GM21381 (cell line): ENCODE measurements at regions not wholly inside any gene's neighbourhood (a gene's known extent, or its start where the extent isn't known, plus 50 kb on each side); places are given as distances from the start of the nearest gene placed in this dataset.

Source experiments
- ATAC-seq: cut with Tn5 transposase; IDR thresholded peaks from one replicate; pipeline ENCODE4 v1.9.1; 2021; ENCODE audit warnings: mild to moderate bottlenecking, moderate library complexity; ENCODE audit not compliant: unreplicated experiment

GRCh38 chr3:159852821-159853505 is 135.7 kb upstream of the IL12A start:
- ATAC-seq = no peak

DNA sequence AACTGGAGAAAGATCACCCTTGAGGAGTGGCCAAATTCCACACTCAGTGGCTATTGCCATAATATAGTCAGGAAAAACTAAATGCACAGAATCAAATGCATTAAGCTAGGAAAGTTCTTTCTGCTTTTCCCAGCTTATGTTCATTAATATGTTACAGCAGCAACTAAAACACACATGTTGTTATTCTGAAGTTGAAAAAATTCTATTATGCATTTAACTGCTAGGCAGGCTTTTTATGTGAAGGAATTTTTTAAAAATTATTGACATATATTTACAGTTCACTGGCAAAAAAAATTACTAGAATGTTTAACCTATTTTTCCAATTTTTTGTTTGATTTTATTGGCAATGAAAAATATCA is 135.2 kb upstream of the IL12A start:
- no peak for ATAC-seq

DNA sequence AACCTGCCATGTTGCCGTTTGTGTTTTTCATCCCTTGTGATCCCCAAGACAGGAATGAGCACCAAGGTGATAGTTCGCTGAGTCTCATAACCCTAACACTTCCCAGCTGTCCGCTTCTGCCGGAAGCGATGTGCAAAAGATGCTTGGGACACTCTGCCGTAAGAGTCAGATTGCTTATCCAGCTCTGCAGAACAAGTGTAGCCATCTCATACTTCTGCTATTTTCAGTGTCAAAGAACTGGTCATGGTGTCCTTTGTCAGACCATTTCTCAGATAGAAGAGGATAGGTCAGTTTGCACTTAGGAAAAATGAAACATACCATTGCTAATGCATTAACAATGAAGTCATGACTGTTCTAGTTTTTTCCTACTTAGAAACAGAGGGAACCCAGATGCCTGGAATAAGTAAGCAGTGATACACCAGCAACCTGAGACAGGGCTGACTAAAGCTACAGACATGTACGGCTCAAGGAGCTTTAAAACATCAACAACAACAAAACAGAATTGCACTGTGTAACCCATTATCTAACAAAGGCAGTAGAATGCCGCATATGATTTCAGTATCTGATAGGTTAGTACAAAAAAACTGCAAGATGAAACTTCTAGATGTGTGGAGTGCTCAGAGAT is 134.0 kb upstream of the IL12A start:
- no peak for ATAC-seq

- ATAC-seq = no peak
Measured at GRCh38 chr3:159855599-159856346, 132.9 kb upstream of the IL12A start.

GRCh38 chr3:159856590-159857104 is 132.0 kb upstream of the IL12A start:
- ATAC-seq = no peak

GRCh38 chr3:159857840-159858239 is 130.8 kb upstream of the IL12A start:
- ATAC-seq = no peak

DNA sequence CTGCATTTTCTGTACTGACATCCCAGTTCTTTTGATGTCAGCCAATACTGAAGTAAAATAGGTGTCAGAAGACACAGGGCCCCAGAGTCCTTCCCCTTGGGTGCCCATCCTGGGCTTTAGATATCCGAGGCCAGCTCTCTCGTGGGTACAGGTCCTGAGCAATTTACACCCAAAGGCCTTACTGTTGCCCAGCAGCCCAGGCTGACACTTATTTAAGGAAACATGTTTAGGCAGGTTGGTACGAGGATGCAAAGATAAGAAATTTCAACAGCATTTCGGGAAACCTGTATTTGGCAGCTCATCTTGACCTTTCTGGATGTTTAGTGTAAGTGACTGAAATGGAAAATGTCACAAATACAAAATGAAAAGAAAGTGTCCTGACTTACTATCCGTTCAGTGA is 130.0 kb upstream of the IL12A start:
- no peak for ATAC-seq

GRCh38 chr3:159859424-159859823 is 129.2 kb upstream of the IL12A start:
- ATAC-seq = no peak

- ATAC-seq = no peak
Measured at GRCh38 chr3:159859836-159860235, 128.8 kb upstream of the IL12A start.

DNA sequence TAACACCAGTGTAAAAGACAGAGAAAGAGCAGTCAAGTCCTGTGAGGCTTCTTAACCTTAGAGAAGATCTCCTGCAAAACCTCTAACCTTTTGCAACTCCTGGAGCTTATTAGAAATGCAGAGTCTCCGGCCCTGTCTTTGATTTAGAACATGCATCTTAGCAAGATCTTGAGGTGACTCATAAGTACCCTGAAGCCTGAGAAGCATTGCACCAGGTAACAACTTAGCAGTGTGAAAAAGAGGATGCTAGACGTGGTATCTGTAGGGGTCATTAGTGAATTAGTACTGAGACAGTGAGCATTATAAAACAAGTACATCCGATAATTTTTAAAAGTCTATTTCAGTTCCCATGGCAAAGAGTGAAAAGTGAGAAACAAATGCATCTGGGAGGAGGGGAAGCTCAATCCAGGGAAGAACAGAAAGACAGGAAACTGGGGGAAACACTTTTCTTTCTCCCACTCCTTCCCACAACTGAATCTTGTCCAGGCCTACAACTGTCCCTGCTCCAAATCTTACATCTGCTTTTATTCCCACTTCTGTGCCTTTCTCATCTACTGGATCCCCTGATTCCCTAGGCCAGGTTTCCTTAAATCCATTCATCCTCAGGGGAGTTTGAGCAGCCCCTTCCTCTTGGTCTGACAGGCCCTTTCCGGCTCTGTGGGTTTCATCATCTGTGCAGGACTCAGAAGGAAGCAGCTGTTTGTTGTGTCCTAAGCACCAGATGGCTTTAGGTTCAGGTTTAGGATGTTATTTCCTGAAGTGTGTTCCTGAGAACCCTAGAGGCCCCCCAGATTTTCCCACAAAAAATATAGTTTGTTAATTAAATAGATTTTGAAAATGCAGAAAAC is 128.1 kb upstream of the IL12A start:
- ATAC-seq = no peak

- ATAC-seq = peak; percentile 60
Measured at GRCh38 chr3:159861369-159861987, 127.2 kb upstream of the IL12A start.

DNA sequence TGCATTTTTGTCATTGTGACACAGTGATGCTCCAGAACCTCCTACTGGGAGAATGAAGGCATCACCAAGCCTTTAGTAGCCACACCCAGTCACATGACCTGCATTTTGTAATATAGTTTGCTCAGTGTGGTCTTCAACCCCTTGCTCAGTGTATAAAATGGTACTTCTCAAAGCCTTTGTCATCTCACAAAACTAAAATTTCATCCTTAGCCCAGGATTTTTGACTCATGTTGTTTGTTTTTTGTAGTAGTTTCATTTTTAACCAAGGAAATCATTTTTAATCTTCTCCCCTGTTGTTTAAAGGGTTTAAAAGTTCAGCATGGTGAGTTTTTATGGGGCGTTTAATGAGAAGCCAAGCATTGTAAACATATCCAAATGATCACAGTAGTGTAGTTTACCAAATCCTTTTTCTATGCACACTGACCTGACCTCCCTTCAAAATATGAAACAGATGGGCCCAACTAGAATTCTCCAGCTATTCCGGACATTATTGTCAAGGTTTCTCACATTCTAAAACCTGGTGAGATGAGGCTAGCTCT is 123.5 kb upstream of the IL12A start:
- ATAC-seq = no peak

DNA sequence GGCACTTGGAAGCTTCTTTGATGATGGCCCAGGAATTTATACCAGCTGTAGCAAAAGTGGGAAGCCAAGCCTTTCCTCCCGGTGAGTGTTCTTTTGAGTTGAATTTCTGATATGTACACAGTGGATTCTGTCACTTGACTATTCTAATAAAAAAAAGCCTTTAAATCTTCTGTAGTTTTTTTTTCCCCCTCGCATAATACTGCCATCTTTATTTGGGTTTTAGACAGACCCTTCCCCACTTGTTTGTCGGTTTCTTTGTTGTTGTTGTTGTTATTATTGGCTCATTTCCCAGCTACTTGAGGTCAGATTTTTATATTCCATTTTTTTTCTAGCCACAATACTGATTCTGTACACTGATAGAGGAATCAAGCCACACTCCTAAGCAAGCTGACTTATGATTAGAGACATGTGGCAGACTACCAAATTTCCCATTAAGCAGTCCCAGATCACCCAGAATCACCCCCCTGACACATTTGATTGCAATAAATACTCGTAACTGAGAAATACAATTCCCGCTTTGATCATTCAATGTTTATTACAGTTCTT is 122.4 kb upstream of the IL12A start:
- no peak for ATAC-seq

- no peak for ATAC-seq
Measured at GRCh38 chr3:159867372-159867771, 121.3 kb upstream of the IL12A start.

DNA sequence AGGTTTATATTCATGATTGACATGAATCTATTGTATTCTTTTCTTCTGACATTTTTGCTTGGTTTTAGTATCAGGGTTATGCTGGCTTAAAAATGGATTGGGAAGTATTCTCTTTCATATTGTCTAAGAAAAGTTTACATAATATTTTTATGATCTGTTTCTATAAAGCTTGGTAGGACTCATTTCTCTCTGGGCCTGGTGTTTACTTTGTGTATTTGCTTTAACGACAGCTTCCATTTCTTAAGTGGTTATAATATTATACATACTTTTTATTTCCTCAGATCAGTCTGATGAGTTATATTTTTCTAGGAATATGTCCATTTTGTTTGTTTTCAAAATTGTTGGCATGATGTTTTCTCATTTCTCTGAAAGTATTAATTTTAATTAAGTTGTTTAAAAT is 117.9 kb upstream of the IL12A start:
- no peak for ATAC-seq

DNA sequence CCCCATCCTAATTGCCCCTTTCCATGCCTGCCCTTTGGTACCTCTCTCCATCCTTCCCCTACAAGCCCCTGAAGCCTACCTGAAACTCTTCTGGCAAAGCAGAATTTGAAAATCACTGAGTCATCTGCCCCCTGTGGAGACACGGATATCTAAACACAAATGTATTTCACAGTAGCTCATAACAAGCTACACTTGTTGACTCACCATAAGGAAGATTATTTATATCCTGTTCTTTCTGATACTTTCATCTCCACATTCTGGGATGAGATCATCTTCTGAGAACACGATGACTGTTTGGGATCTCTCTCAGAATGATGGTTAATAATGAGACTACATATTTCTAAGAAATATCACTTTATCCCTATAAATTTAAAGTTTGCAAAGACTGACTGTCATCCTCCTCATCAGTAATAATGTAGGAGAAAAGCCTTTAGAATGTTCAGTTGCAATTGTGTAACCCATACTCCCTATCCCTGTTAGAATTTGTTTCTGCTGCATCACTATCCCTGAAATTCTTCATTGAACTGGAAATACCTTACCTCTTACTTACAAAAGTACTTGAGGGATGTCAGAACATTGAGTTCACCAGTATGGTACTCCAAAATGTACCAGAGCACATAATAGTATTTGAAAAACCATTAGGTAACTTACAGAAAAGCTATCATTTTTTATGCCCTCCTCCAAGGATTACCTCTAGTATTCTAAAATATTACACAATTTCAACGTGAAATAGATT is 116.1 kb upstream of the IL12A start:
- ATAC-seq = no peak

GRCh38 chr3:159875116-159875515 is 113.5 kb upstream of the IL12A start:
- ATAC-seq = no peak

DNA sequence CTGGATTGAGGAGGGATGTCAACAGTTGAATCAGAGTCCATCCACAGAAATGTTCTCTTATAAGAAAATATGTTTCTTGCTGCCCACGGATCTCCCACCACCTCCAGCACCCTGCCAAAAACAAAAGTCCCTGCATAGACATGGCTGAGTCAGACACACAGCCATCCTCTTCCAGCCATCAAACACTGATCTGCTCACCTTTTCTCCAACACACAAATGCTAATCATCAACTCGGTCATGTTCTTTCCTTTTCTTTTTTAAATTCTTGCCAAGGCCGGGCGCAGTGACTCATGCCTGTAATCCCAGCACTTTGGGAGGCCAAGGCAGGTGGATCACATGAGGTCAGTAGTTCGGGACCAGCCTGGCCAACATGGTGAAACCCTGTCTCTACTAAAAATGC is 110.7 kb upstream of the IL12A start:
- ATAC-seq = no peak

DNA sequence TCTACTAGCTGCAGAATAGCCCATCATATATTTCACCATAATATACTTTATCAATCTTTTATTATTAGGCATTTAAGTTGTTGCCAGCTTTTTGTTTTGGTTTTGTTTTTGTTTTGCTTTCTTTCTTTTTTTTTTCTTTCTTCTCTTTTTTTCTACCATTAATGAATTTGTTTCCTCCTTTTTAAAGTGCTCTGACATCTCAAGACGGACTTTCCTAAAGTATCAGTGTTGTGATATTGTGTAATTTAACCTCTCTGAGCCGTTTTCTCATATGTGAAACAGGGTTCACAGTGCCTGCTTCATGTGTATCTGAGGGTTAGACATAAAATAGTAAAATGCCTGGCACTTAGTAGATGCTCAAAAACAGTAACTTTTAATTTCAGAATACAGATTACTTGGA is 109.5 kb upstream of the IL12A start:
- no peak for ATAC-seq
